ENCODE measurements at regions not wholly inside any gene's neighbourhood (a gene's known extent, or its start where the extent isn't known, plus 50 kb on each side); places are given as distances from the start of the nearest gene placed in this dataset.

DNA sequence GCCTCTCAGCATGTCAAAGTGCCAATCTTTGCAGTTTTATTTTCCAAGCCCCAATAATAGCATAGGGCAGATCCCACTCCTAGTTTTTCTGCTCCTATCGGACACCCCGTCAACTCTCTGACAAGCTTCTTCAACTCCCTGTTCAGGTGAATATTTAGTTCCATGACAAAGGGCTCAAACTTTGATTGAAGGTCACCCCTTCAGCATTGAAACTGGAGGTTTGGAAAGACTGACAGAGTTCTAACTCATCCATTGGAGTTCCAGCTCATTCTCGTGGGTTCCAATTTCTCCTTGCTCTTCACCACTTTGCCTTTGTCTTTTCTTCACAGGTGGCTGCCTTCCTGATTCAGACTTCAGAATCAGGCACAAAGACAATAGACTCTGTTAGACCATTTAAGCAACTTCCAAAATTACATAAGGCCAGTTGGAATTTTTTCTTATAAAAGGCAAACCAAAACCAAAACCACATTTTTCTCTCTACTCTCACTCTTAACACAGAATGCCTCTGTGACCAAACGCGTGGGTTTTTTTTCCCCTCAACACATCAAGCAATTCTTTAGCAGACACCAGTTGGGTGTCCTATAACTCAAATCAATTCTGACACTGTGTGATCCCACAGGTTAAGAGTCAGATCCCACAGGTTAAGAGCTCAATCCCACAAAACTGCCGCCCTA is 169.3 kb upstream of the USP25 start:
- TF ChIP-seq CTCF (IDR thresholded peaks at IDR 0.05) (no peak), POLR2AphosphoS5 (IDR thresholded peaks at IDR 0.05) (no peak), POLR2A (IDR thresholded peaks at IDR 0.05) (no peak)
